SK-N-SH treated with all-trans-retinoic acid at 6 μM for 48 hours (cell line): ENCODE measurements at regions not wholly inside any gene's neighbourhood (a gene's known extent, or its start where the extent isn't known, plus 50 kb on each side); places are given as distances from the start of the nearest gene placed in this dataset.

Experiments
- ARNTL ChIP-seq: fragments of 450-650 bp; formaldehyde crosslinking; IDR thresholded peaks from 2 replicates; pipeline ENCODE4 v1.5.0; 2020; ENCODE audit warnings: low read depth, mild to moderate bottlenecking, moderate library complexity, borderline replicate concordance
- BACH2 ChIP-seq: fragments of 250-450 bp; sonication (Bioruptor Pico); IDR thresholded peaks from 2 replicates; pipeline ENCODE4 v1.9.0; 2021; ENCODE audit warnings: mild to moderate bottlenecking, borderline replicate concordance
- CREB5 ChIP-seq: fragments of 250-450 bp; sonication (Bioruptor Pico); IDR thresholded peaks from 2 replicates; pipeline ENCODE4 v1.5.1; 2020; ENCODE audit warnings: low read depth, mild to moderate bottlenecking, moderate library complexity
- TCF4 ChIP-seq: fragments of 250-450 bp; sonication (Bioruptor Pico); IDR thresholded peaks from 2 replicates; pipeline ENCODE4 v1.8.0; 2021; ENCODE audit warnings: mild to moderate bottlenecking, moderate library complexity, borderline replicate concordance
- ZFP30 ChIP-seq: fragments of 450-650 bp; formaldehyde crosslinking; IDR thresholded peaks from 2 replicates; pipeline ENCODE4 v1.5.0; 2022; ENCODE audit warnings: mild to moderate bottlenecking, moderate library complexity

- no peak for TF ChIP-seq BACH2
- TF ChIP-seq ARNTL (CRISPR knock-in tag): no peak
- no peak for TF ChIP-seq CREB5 (CRISPR knock-in tag)
- TF ChIP-seq TCF4 (CRISPR knock-in tag): no peak
- TF ChIP-seq ZFP30 (CRISPR knock-in tag): no peak
Observed at GRCh38 chr2:13332060-13332459, 615.3 kb downstream of the TRIB2 start.
